ENCODE measurements at regions not wholly inside any gene's neighbourhood (a gene's known extent, or its start where the extent isn't known, plus 50 kb on each side); places are given as distances from the start of the nearest gene placed in this dataset.
"Not testable (repeated sequence)": the region's sequence is repeated elsewhere in the genome, so short reads cannot be mapped to it uniquely, and the experiment has no call there.

GRCh38 chr17:22044706-22045246, 352.5 kb downstream of the KCNJ18 start:
- not testable (repeated sequence) for H3K27me3 ChIP-seq; H3K36me3 ChIP-seq; H3K27ac ChIP-seq; H3K9me3 ChIP-seq; H3K4me1 ChIP-seq; DNase-seq (ENCODE audit: low spot score); H3K4me3 ChIP-seq

GRCh38 chr17:22047521-22047920, 355.2 kb downstream of the KCNJ18 start:
- DNase-seq (ENCODE audit: low spot score); H3K36me3 ChIP-seq; H3K27ac ChIP-seq; H3K4me3 ChIP-seq; H3K27me3 ChIP-seq; H3K9me3 ChIP-seq; H3K4me1 ChIP-seq: not testable (repeated sequence)

- H3K4me1 ChIP-seq; H3K27me3 ChIP-seq; DNase-seq (ENCODE audit: low spot score); H3K27ac ChIP-seq; H3K36me3 ChIP-seq; H3K9me3 ChIP-seq; H3K4me3 ChIP-seq: not testable (repeated sequence)
Observed at GRCh38 chr17:22048226-22048625, 355.9 kb downstream of the KCNJ18 start.

- not testable (repeated sequence) for H3K9me3 ChIP-seq; H3K27me3 ChIP-seq; H3K4me3 ChIP-seq; H3K4me1 ChIP-seq; H3K27ac ChIP-seq; DNase-seq (ENCODE audit: low spot score); H3K36me3 ChIP-seq
Observed at GRCh38 chr17:22050766-22051165, 358.4 kb downstream of the KCNJ18 start.

- H3K27ac ChIP-seq; H3K27me3 ChIP-seq; H3K36me3 ChIP-seq; DNase-seq (ENCODE audit: low spot score); H3K4me1 ChIP-seq; H3K9me3 ChIP-seq; H3K4me3 ChIP-seq: not testable (repeated sequence)
Observed at GRCh38 chr17:22052715-22053114, 360.4 kb downstream of the KCNJ18 start.

- not testable (repeated sequence) for H3K27me3 ChIP-seq; H3K27ac ChIP-seq; H3K4me1 ChIP-seq; DNase-seq (ENCODE audit: low spot score); H3K4me3 ChIP-seq; H3K36me3 ChIP-seq; H3K9me3 ChIP-seq
Observed at GRCh38 chr17:22056566-22056965, 364.2 kb downstream of the KCNJ18 start.

GRCh38 chr17:22075918-22076317, 383.6 kb downstream of the KCNJ18 start:
- H3K27ac ChIP-seq; H3K36me3 ChIP-seq; H3K4me1 ChIP-seq; H3K9me3 ChIP-seq; H3K4me3 ChIP-seq; H3K27me3 ChIP-seq; DNase-seq (ENCODE audit: low spot score): not testable (repeated sequence)

- H3K36me3 ChIP-seq; DNase-seq (ENCODE audit: low spot score); H3K4me1 ChIP-seq; H3K4me3 ChIP-seq; H3K9me3 ChIP-seq; H3K27ac ChIP-seq; H3K27me3 ChIP-seq: not testable (repeated sequence)
Observed at GRCh38 chr17:22088589-22088988, 396.3 kb downstream of the KCNJ18 start.

GRCh38 chr17:22090263-22090935, 398.1 kb downstream of the KCNJ18 start:
- no peak overlapping the region for H3K27ac ChIP-seq
- no peak for TF ChIP-seq CTCF (IDR thresholded peaks at IDR 0.05)
- H3K9me3 ChIP-seq = no peaks in the 10 kb centered on the region
- H3K4me1 ChIP-seq = no peaks in the 10 kb centered on the region
- H3K36me3 ChIP-seq = no peaks in the 10 kb centered on the region
- no peak overlapping the region for H3K4me3 ChIP-seq
- H3K27me3 ChIP-seq = no peaks in the 10 kb centered on the region
- DNase-seq (ENCODE audit: low spot score) = no peak

- not testable (repeated sequence) for H3K4me3 ChIP-seq; H3K27ac ChIP-seq; DNase-seq (ENCODE audit: low spot score); H3K27me3 ChIP-seq; H3K36me3 ChIP-seq; H3K9me3 ChIP-seq; H3K4me1 ChIP-seq
Observed at GRCh38 chr17:22091041-22091679, 398.8 kb downstream of the KCNJ18 start.

GRCh38 chr17:22091840-22092239, 399.5 kb downstream of the KCNJ18 start:
- not testable (repeated sequence) for H3K27me3 ChIP-seq; DNase-seq (ENCODE audit: low spot score); H3K4me1 ChIP-seq; H3K9me3 ChIP-seq; H3K27ac ChIP-seq; H3K36me3 ChIP-seq; H3K4me3 ChIP-seq

- H3K9me3 ChIP-seq; H3K27me3 ChIP-seq; H3K4me1 ChIP-seq; DNase-seq (ENCODE audit: low spot score); H3K36me3 ChIP-seq; H3K27ac ChIP-seq; H3K4me3 ChIP-seq: not testable (repeated sequence)
Observed at GRCh38 chr17:22095414-22095813, 403.1 kb downstream of the KCNJ18 start.

- not testable (repeated sequence) for H3K4me3 ChIP-seq; H3K4me1 ChIP-seq; DNase-seq (ENCODE audit: low spot score); H3K36me3 ChIP-seq; H3K9me3 ChIP-seq; H3K27me3 ChIP-seq; H3K27ac ChIP-seq
Observed at GRCh38 chr17:22099633-22100032, 407.3 kb downstream of the KCNJ18 start.
